HG03520 (cell line): ENCODE measurements at regions not wholly inside any gene's neighbourhood (a gene's known extent, or its start where the extent isn't known, plus 50 kb on each side); places are given as distances from the start of the nearest gene placed in this dataset.
"Not testable (repeated sequence)": the region's sequence is repeated elsewhere in the genome, so short reads cannot be mapped to it uniquely, and the experiment has no call there.

Experiments
- ATAC-seq: cut with Tn5 transposase; IDR thresholded peaks from one replicate; pipeline ENCODE4 v1.9.1; 2021; ENCODE audit warnings: mild to moderate bottlenecking, moderate library complexity; ENCODE audit not compliant: unreplicated experiment

DNA sequence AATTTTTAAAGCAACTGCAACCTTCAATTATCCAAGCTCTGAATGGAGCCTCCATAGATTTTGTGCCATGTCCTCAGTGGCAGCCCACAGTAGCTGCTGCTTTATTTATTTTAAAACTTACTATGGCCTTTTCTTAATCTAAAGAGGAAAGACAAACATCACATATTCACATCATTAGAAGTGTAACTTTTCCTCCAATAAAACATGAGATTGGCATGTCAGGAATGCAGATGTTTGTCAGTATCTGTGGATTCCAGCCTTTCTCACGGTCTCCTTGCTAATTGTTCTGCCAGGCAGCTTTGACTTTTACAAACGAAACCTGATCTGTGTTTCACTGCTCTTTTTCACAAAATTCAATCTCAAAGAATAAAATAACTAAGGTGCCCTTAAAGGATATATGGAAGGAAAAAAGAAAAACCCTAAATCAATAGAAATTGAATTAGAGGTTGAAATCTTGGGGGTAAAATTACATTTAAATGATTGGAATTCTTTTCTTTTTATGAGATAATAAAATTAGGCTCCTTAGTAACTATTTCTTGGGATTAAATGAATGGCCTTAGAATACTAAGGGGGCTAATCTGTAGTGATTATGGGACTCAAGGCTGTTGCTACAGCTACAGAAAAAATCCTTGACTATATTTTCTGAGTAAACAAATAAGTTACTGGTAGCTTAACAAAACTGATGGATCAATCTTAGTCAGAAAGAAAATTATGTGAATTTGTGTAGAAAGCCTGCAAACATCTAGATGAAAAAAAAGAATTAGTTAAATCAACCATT is 151.3 kb downstream of the RTL9 start:
- ATAC-seq, result no peak

DNA sequence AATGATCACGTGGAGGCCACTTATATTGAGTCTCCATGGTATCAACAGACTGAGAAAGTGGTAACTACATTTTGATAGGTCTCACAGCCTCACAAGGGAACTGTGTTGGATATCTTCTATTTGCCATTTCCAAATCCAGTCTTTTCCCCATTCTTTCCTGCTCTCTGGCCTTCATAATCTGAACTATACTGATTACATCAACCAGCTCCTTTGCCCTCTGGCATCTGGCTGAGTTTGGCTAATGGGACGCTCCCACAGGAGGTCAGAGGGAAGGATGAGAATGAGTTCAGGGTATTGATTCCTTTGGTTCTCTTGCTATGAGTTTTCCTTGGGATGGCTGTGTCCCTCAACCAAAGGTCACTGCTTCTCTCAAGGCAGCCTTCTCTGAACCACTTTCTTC is 152.6 kb downstream of the RTL9 start:
- no peak for ATAC-seq

DNA sequence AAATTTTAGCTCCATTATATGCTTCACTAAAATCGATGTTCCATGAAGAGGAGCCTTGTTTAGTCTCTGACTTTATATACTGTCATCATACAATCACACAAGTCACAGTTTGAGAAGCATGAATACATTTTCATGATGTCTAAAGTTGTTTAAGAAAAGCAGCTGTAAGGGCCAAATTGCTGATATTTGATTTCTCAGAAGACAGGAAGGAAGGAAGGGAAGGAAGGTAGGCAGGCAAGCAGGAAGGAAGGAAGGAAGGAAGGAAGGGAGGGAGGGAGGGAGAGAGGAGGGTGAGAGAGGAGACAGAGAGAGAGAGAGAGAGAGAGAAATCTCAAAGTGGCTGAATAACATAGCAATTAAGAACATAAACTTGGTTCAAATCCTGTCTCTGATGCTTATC is 153.7 kb downstream of the RTL9 start:
- ATAC-seq, result no peak

DNA sequence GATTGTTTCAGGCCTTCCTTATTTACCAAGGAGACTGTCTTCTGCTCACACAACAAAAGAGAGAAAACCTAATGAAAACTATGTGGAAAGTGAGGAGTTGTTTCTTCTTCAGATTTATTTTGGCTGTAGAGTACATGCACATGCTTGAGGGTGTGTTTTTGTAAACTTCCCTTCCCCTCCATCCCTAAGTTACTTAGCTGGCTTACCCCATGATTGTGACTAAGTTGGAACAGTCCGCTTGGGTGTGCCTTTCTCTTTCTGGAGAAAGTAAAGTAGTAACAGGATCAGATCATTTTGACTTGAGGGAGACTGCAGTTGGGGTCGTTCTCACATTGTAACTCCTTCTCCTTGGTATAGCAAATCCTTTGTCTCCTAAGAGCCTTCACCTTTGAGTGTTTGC is 155.9 kb downstream of the RTL9 start:
- no peak for ATAC-seq

DNA sequence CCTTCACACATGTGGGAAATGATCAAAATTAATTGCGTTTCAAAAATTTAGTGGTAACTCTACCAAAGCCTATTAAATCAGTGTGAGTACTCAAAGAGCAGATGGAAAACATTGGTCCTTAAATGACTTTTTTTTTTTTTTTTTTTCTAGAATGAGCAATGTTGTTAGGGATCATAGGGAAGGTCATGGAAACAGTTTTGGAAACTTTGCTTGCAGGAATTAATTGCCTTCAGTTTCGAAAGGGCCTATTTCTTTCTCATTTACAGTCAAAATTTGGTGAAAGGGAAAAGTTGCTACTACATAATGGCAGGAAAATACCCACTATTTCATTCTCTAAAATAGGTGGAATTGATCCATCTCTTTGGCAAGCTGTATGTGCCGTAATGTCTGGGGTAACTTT is 160.9 kb downstream of the RTL9 start:
- ATAC-seq, result no peak

DNA sequence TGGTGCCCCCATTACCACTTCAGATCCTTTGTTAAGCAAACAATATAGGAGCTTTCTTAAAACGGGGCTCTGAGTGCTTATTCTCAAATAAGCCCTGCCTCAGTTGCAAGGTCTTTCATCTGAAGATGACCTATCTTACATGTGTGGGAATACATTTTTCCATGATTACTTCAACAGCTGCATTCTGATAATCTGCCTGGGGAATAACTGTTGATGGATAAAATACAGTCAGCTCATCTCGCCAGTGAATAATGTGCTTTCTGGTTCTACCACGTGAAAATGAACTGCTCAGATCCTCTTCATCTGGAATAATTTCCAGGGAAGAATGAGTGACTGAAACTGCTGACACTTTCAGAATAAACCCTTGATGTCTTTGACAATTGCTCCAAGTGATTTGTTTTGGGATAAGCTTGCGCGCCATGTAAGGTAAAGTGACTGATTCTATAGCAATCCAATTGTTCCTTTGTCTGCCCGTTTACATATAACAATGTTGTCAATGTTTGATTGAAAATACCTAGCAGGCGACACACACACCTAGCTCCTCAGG is 161.3 kb downstream of the RTL9 start:
- no peak for ATAC-seq

DNA sequence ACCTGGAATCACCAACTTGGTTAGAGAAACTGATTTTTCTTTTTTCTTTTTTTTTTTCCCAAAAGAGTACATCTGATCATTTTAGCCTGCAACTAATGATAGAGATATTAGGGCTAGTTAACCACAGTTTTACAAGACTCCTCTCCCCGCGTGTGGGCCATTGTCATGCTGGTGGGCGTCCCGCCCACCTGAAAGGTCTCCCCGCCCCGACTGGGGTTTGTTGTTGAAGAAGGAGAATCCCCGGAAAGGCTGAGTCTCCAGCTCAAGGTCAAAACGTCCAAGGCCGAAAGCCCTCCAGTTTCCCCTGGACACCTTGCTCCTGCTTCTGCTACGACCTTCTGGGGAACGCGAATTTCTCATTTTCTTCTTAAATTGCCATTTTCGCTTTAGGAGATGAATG is 162.0 kb downstream of the RTL9 start:
- not testable (repeated sequence) for ATAC-seq

DNA sequence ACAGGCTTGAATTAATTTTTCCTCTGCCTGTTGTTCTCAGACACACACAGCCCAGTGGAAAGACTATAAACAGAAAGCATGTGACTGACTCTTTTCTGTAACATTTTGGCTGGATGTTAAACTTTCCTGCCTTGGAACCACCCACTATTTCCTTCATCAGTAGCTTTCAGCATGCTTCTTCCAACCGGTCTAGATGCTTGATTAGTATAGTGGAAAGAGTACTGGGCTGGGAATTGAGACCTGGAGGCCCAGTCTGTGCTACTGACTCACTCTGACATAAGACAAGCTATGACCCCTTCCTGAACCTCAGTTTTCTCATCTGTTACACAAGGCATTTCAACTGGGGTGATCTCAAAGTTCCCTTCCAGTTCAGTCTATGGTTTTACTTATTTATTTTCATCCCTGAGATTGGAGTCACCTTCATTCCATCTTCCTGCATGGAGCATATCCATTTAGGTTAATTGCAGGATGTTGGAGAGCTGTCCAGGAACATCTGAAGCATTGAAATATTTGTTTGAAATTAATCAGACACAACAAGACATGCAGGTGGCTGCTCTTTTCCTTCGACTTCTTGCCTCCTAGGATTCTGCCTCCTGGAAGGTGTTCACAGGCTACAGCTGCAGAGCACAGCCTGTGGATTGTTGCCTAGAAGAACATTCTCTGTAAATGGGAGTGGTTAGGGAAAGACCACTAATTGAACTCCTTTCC is 173.4 kb downstream of the RTL9 start:
- no peak for ATAC-seq

DNA sequence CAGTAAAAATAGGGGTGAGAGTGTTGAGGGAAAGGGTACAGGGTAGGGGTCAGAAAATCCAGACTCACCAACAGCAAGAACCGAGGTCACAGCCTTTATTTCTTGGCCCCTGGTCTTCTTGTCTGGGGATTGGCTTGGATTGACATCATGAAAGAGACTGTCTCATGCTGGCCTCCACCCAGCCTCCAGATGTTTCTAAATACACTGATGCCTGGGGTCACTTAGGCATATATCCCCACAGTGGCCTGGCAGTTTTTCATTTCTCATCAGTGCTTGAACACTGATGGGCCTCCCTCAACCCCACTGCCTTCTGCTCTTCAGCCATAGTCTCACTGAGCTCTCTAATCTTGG is 173.9 kb downstream of the RTL9 start:
- ATAC-seq, result no peak

DNA sequence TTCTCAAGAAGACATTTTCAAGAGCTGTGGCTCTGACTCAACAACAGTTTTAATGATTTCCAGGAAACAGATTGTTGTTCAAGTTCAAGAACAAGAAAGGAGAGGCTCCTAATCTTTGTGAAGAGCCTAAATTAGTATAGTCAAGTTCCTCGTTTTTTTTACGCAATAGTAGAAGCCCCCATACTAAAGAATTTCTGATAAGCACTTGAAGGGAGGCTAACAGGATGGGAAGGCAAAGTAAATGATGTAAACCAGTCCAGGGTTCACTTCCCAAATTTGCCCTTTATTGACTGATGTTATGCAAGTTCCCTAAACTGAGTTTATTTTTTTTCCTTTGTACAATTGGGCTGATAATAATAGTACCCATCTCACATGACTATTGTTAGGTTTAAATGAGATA is 178.2 kb downstream of the RTL9 start:
- ATAC-seq, result no peak

DNA sequence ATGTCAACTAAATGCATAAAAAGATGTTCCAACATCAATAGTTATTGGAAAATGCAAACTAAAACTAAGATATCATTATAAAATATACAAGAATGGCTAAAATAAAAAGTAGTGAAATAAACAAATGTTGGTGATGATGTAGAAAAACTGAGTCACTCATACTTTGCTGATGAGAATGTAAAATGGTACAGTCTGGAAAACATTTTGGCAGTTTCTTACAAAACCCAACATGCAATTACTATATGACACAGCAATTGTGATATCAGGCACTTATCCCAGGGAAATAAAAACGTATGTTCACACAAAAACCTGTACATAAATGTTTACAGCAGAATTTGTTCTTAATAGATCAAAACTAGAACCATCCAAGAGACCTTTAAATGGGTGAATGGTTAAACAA is 182.6 kb downstream of the RTL9 start:
- ATAC-seq, result no peak

DNA sequence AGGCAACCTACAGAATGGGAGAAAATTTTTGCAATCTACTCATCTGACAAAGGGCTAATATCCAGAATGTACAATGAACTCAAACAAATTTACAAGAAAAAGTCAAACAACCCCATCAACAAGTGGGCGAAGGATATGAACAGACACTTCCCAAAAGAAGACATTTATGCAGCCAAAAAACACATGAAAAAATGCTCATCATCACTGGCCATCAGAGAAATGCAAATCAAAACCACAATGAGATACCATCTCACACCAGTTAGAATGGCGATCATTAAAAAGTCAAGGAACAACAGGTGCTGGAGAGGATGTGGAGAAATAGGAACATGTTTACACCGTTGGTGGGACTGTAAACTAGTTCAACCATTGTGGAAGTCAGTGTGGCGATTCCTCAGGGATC is 192.2 kb downstream of the RTL9 start:
- ATAC-seq, result not testable (repeated sequence)

DNA sequence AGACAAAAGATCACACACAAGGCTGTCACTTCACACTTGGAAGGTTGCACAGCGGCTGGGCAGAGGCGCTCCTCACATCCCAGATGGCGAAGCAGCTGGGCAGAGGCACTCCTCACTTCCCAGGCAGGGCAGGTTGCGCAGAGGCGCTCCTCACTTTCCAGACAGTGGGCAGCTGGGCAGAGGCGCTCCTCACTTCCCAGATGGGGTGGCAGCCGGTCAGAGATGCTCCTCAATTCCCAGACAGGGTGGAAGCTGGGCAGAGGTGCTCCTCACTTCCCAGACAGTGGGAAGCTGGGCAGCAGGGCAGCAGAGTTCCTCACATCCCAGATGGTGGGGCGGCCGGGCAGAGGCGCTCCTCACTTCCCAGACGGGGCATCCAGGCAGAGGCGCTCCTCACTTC is 199.2 kb downstream of the RTL9 start:
- ATAC-seq, result no peak

DNA sequence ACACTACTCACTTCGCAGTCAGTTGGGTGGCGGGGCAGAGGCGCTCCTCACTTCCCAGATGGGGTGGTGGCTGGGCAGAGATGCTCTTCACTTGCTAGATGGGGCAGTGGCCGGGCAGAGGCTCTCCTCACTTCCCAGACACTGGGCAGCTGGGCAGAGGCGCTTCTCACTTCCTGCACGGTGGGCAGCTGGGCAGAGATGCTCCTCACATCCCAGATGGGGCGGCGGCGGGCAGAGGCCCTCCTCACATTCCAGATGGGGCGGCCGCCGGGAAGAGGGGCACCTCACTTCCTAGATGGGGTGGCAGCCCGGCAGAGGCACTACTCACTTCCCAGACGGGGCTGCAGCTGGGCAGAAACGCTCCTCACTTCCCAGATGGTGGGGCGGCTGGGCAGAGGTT is 199.8 kb downstream of the RTL9 start:
- no peak for ATAC-seq

DNA sequence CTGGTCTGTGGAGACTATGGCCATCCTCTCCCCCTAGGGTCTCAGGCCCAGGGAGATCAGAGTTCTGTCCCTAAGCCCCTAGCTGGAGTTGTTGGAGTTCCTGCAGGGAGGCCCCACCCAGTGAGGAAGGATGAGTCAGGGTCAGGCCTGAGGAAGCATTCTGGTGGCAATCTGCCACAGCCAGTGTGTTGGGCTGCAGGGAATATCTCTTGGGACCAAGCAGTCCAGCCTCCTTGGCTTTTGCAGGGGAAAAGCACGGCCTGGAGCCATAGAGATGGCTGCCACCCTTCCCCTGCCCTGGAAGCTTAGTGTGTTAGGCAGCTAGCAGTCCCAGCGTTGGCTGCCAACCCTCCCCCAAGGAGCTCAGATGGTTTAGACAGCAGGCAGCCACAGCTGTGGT is 202.4 kb downstream of the RTL9 start:
- no peak for ATAC-seq

DNA sequence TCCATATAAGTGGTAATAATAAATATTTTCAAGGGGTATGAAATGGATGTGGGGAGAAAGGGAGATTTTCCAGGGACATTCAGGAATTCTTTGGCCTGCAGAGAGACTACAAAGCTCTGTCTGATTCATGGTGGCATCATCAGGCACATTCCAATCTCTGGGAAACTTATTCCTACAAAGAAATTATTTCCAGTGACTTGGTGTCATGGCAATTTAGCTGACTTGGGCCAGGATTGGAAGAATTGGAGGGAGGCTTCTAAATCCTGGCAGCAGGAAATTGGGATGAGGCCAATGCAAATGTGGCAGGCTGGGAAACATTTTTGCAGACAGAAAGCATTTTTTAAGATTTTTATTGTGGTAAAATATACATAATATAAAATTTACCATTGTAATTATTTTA is 204.6 kb downstream of the RTL9 start:
- no peak for ATAC-seq

DNA sequence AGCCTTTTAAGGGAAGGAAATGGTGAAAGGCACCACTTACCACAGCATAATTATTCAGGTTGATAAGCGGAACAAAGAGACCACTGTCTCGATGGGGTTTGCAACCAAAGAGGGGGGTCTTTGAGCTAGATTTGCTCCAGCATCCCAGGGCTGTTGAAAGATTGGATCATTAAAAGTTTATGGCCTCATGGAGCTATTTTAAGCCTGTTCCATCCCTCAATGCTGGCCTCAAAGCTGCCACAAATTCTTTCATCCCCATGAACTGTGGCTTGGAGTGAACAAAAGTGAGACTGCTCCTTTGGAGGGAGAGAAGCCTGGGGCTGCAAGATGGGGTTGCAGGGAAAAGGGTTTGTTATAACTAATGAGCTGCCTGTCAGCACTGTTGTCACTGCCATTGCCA is 209.8 kb downstream of the RTL9 start:
- ATAC-seq, result no peak

DNA sequence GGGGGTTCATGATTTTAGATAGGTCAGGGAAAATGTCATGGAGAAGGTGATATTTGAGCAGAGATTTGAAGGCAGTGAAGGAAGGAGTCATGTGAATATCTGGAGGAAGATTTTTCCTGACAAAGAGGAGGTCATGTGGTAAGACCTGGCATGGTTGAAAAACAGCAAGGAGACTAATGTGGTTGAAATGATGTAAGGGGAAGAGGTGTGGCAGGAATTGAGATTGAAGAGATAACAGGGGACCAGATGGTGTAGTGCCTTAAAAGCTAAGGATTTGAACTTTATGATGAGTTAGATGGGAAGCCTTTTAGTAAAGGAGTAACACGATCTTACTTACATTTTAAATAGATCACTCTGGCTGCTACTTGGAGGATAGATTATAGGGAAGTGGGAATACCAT is 210.9 kb downstream of the RTL9 start:
- ATAC-seq, result no peak

DNA sequence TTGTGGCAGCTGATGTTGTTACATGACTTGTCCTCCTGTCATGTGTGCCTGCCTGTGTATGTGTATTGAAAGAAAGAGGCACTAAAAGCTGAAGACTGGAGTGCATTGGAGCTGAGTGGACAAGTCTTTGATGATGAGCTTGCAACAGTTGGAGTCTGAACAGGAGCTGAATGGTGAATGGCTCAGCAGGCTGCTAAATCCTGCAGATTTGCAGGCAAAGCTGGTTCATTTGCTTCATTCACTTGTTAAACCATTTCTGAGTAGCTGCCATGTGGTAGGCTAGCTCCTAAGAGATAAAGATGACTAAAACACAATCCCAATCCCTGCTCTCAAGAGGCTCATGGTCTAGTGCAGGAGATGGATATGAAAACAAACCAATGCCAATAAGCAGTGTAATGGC is 217.3 kb downstream of the CHRDL1 start:
- ATAC-seq, result no peak

DNA sequence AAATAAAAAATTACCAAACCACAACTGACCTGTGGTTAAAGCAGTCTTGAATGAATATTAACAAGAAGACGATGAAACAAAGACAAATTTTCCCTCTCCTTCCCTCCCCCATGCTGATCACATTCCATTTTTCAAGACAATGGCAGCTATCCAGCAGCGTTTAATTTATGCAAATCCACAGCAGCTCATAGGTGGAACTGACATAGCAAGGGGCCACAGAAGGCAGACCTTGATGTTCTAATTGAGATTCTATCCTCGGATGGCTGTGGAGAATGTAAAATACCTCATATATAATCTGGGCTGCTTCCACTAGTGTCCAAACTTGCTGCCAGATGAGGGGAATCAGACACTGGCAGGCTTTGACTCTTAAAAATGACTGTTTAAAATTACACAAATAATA is 211.5 kb downstream of the CHRDL1 start:
- ATAC-seq, result no peak

DNA sequence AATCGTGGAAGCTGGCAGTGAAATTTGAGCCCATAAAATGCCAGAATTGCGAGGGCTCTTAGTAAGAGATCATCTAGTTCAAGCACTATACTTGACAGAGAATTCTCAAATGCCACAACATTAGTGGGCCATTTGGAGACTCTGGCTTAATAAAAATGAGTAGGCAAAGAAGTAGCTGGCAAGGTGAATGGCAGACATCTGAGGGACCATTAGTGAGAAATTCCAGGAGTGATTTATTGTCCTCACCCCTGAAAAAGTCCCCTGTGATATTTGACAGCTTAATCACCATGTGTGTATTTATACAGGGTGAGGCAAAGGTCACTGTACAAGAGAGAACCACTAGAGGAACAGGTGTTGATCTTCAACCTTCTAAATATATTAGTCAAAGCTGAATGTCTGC is 207.5 kb downstream of the CHRDL1 start:
- no peak for ATAC-seq

DNA sequence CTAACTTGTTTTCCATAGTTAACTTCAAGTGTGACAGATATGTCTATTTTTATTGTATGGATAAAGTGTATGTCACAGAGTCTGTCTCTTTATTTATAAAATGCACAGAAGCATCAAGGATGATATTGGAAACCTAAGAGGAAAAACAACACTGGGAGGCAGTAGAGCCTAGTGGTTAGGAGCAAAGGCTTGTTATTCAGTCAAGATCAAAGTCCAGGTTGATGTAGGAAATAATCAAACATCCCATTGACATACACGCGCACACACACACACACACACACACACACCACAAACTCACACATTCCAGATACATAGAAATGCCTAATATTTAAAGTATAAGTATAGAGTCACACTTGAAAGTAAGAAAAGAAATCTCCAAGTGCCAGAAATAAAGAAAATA is 206.8 kb downstream of the CHRDL1 start:
- no peak for ATAC-seq
